NCI-H2227 (cell line): ENCODE measurements at regions not wholly inside any gene's neighbourhood (a gene's known extent, or its start where the extent isn't known, plus 50 kb on each side); places are given as distances from the start of the nearest gene placed in this dataset.

ENCODE experiments used
- DNase-seq: peaks from one replicate; lab custom pipeline; 2025; ENCODE audit not compliant: unreplicated experiment; lab: John Stamatoyannopoulos, UW

DNA sequence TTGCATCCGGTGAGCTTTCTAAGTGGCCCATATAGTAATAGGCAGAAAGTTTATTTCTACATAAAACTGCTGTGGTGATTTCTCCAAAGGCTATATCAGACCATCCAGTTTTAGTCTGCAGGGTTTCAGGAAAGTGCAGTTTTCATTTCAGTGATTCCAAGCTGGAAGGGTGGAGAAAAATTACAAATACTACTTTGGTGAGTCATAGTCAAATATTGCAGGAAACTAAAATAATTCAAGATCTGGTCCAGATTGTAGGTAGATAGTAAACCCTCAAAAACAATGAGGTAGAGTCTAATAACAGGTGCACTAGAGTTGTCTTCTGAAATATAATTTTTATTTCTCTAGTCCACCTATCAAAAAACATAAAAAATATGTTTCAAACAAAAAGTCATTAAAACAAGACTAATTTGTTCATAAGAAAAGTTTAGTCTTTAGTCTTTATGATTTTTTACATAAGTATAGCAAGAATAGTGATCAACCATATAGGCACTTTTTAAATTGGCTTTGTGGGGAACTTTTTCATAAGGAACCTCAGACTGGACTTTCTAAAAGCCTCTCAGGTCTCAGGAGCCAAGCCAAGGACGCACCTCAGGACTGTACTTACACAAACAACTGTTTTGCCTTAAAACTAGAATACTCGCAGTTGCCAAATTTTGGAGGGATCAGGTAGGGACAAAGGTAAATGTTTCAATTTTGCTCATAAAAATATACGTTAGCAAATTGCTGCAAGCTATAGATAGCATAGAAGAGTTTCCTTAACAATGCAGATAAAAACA, 101.8 kb upstream of the TLR3 start:
- no peak for DNase-seq

DNA sequence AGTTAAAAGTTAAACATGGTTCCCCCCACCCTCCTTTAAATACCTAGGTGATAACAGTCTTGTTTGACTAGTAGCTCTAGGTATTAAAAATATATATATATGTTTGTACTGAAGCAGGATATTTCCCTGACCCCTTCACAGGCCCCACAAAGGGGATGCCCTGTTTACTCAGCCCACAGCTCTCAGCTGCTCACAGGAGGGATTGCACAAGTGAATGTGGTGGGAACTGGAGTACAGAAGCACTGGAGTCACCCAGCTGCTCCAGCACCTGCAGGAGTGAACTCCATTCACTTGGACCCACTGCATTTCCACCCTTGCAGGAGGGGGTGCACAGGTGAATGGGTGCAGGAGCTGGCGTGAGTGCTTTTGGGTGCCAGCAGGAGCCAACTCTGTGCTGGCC, 99.3 kb upstream of the TLR3 start:
- no peak for DNase-seq

DNA sequence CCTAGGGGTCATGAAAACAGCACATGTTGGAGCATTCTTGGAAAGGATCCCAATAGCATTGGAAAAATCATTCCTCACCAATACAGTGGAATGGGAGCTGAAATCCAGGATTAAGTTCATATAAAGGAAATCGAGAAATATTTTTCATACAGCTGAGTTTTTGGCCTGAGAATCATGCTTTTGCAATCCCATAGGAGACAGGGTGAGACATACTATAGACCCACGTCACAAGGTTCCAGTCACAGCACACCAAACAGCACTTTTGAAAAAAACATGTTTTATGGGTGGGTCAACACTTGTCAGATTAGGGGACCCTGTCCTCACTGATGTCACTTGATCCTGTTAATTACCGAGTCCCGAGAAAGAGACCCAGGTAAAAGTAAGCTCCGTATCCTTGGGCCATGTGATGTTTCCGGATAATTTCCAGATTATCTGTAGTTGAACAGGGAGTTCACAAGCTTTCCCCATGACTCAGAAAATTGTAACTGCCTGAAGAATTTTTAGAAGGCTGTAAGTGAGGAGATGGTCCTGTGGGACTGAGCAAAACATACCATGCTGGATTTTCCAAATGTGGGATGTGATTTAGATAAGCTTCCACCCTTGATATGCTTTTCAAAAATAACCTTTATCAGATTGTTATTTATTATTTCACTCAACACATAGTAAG, 80.9 kb upstream of the TLR3 start:
- DNase-seq: no peak

DNA sequence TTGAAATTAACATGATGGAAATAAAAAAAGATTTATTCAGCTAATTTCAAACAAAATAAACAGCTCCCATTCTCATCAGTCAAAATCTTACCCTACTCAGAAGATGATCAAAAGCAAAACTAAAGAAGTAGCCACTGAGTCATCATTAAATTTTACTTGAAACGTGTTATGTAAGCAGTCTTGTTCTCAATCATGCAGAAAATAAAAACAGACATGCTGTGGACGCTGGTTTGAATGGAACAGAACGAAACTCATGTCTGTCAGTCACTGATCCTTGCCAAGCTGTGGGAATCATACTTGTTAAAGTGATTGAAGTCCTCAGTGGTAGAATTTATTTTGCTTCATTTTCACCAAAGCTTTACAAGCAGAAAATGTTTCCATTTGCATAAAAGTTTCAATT, 77.2 kb upstream of the TLR3 start:
- no peak for DNase-seq

DNA sequence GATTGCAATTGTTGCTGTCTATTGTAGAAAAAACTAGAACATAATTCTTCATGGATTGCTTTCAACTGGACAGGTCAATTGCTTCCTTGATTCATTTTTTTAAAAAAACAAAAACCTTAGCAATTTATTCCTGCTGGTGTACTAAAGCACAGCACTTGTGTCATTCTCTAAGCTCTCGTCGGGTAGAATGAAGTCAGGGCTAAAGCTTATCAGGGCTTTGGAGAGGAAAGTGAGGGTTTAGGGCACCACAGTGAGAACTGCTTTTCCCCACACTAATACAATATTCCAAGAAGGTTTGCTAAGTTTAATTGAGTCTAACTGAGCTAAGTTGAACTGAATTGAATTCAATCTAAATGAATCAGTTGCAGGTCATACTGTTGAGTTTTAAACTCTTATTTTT, 76.4 kb upstream of the TLR3 start:
- DNase-seq: no peak

DNA sequence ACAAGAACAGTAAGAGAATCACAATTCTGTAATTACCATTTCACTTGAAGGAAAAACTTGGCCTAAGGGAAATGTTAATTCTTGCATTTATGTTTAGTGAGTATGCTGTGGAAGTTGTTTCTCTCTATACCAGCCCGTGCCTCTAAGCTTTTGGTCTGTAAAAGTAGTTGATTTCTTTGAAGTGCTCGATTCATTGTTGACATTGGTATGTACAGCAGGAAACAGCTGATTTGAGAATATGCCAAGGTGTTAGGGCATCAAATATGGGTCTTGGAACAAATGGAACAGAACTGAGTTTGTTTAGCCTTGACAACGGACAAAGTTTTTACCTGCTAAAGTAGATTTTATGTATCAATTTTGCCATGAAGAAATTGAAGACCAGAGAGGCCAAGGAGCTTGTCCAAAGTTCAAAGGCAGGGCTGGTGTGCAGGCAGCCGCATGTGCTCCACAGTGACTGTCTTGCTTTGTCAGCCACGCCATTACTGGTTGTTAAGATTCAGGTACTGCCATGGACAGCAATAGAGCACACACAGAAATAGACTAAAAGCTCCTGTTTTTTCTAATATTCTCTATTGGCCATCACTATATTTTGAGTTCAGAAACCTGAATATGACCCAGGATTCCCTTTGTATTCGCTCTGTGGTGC, 75.5 kb upstream of the TLR3 start:
- DNase-seq: no peak

DNA sequence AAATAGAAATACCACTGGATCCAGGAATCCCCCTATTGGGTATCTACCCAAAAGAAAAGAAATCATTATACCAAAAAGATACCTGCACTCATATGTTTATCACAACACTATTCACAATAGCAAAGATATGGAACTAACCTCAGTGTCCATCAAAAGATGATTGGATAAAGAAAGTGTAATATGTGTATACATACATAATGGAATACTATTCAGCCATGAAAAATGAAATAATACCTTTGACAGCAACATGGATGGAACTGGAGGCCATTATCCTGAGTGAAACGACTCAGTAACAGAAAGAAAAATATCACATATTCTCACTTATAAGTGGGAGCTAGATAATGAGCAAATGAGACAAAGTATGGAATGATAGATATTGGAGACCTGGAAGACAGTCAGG, 74.2 kb upstream of the TLR3 start:
- DNase-seq: no peak

DNA sequence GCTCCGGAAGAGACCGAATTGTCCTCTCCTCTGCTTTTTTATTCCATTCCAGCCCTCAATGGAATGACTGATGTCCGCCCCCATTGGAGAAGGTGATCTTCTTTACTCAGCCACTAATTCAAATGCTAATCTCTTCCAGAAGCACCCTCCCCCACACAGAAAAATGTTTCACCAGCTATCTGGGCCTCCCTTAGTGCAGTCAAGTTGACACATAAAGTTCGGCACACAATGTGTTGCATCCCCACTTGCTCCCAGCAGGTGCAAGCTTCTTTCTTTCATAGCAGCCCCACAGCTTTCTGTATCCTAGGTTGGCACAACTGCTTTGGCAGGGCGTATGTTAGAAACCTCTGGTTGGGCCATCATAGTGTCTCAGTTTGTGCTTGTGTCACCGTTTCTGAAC, 73.3 kb upstream of the TLR3 start:
- DNase-seq: no peak

DNA sequence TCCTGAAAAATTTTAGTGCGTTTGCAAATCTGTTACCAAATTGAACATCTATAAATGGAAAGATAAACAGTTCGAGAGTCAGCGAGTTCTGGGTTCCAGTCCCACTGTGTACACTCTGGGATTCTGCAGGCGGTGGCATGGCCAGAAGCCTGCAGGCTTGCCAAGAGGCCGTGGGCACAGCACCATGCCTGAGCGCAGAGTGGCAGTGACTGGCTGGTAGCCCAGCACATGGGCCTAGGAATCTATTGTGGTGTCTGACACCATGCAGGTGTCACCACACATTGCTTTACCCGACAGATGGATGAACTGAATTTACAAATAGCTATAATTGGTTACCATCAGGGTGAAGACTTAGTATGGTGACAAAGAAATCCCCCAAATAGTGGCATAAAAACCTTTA, 71.7 kb upstream of the TLR3 start:
- DNase-seq: no peak

DNA sequence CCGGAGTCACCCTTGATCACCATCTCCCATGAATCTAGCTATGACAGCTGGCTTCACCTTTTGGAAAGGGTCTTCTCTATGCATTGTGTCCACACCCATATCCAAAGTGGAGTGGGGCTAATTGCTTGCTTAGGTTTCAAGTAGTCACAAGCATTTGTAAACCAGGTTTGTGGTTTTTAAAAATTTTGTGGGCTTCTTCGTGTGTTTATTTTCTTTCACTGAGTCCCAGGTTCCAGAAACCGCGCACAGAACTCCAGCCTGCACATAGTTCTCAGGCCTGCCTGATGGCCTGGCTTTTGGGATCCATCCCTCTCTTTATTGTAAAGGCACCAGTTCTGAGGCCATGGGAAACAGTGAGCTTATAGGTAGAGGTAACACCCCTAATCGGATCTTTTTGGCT, 70.2 kb upstream of the TLR3 start:
- DNase-seq: no peak

DNA sequence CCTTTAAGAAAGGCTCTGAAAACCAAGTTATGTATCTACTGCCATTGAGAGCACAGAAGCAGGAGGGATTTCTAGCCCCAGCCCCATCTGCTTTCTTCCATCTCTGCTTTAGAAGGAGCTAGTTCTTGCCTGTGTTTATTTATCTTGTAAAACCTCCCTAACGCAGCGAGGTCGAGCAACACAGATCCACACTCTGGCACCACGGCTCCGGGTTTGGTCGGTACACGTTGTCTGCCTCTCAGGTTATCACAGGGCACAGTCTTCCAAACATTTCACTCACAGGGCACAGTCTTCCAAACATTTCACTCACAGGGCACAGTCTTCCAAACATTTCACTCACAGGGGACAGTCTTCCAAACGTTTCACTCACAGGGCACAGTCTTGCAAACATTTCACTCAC, 69.7 kb upstream of the TLR3 start:
- no peak for DNase-seq

DNA sequence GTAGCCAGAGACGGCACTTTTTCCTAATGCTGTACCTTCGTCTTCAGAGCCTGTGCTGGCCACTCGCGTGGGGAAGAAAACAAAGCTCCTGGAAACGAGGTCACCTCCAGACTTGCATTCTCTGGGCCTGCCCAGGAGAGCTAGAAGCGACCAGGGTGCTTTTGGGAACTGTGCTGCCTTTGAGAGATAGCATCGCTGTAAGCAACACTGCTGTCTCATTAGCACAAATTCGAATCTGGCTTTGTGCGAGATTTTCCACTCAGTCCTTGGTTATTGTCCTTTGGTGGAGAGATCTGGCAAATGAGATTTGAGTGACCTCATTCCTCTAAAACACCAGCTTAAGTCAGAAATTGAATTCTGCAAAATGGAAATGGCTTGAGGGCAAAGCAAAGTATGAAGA, 66.1 kb upstream of the TLR3 start:
- no peak for DNase-seq

DNA sequence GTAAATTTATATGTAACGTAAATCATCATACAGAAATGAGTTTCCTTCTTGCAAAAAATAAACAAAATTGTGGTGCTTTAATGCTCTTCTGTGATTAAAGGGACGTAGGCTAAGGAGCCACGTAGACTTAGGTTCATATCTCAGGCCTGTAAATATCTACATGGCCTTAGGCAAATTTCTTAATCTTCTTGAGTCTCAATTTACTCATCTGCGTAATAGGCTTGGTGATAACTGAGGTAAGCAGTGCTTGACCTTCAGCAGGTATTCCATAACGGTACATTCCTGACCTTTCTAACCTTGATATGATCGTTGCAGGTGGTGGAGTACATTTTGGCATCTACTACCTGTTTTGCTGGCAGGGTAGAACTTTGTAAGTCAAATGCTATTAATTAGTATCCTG, 65.2 kb upstream of the TLR3 start:
- DNase-seq: no peak

DNA sequence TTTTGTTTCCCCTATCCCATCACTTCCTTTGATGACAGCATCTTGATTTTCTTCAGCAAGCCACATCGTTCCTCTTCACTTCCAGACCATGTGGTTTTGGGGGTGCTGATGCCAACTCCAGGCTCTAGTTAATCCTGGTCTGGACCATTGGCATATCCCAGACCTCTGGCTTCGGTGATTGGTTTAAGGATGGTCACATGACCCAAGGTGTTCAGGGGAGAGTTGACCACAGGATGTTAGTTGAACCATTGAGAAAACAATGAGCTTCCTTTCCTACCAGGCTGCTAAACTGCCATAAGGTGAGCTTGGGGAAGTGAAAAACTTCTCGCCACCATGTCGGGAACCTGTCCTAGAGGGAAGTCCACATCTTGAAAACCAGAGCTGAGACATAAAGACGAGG, 60.9 kb upstream of the TLR3 start:
- DNase-seq: no peak

DNA sequence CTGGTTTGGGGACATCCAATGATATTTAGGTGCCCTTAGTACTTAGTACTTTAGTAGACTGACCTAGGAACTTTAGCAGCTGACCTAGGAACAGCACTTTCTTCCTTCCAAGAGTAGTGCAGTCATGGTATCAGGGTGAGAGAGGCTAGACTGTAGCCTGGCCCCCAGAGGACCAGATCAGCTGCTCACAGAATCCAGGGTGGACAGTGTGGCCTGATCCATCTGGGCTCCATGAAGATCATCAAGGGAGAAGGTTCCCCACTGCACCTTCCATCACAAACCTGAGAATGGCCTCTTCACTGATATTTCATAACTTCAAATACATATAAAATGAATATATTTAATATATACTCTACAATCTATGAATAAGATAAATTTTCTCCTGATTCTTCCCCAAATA, 59.0 kb upstream of the TLR3 start:
- DNase-seq: no peak

DNA sequence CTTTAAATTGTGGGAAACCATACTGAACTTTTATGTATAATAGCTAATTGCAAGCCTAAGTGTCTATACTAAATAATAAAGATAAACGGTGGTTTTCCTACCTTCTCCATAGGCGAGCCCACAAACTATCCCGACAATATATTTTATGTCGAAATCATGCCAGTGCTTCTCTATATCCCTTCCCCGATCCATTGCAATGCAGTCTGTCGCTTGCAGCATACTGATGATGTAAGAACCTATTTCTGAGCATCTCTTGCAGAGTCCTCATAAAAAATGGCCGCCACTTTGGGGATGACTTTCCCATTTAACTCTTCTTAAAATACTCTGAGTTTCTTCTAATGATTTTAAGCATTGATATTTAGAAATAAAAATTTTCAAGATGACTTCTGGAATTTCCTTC, 58.1 kb upstream of the TLR3 start:
- DNase-seq: no peak

DNA sequence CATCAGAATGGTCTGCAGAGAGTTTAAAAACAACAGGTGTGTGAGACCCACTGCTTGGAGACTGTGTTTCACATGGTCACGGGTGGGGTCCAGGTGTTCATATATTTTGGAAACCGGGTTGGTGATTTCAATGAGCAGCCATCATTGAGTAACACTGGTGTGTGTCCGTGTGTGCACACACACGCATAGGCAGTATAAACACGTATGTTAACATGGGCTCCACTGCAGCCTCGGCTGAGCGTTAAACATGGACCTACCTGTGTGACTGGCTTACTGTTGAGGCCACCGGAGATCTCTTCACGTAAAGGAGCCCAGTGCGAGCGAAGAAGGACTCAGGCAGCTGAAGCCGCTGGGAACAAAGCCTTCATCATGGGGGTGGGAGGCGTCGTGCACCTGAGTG, 56.9 kb upstream of the TLR3 start:
- DNase-seq: no peak

DNA sequence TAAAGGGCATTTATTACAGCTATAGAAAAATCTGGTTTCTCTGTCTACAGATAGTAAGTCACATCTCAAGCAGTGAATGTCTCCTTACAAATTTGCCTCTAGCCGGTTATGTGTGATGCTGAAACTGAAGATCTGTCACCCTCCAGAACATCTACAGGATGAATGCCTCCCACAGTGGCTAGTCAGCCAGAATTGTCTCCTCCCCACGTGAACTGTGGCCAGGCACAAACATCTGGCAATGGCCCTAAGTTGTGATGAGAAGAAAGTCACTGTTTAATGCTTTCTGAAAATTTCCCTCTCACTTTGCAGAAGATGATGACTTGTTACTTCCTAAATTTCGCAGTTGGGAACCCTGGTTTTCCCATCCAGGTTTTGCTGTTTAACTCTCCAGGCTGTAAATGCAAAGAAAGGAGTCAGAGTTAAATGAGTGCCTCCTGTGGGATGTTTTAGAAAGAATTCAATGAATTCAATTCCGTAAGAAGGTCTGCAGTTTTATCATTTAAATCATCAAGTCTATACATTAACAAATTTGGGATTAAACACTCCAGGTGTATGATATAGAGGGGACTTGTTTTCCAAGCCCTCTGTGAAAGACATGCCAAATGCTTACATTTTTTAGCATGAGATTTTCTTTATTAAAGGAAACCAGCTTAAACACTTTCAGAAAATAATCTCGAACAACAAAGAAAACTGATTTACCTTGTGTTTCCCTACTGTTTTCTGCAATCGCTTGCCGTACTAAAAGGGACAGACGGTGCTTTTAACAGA, 55.4 kb upstream of the TLR3 start:
- DNase-seq: no peak

DNA sequence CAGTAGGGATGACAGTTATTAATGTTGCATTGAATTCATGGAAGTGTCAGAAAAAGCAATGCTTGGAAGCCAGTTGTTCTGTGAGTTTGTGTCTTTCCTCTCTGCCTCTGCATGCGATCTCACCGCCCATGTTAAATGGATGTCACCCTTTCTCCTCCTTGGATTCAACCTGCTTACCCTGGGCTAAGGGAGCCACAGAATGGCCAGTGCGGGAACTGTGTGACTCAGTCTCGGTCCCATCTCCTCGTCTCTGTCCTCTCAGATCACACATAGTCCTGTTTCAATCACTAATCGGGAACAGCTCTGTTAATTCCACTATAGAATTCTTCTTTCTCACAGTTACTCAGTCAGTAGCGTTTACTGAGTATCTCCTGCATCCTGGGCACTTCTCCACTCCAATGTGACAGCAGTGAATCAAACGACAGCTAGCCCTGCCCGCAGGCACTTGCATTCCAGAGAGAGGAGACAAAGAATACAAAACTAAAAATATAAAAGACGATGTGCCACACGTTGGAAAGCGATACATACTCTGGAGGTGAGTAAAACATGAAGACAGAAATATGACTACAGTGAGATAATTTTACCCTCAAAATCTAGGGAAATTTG, 53.6 kb upstream of the TLR3 start:
- DNase-seq: no peak

DNA sequence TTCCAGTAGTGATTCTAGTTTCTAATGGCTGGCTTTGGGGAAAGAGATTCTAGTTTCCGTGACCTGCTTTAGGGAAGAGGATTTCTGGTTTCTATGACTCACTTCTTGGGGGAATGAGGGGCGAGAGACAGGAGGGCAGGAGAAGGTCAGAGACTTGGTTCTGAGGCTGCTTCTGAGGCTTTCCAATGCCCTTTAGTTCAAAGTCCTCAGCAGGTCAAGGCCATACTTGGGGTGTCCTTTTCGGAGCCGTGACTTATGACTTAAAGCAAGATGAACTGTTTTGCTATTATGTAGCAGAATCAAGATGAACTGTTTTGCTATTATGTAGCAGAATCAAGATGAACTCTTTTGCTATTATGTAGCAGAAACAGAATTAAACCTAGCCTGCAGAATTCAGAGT, 52.2 kb upstream of the TLR3 start:
- DNase-seq: no peak

DNA sequence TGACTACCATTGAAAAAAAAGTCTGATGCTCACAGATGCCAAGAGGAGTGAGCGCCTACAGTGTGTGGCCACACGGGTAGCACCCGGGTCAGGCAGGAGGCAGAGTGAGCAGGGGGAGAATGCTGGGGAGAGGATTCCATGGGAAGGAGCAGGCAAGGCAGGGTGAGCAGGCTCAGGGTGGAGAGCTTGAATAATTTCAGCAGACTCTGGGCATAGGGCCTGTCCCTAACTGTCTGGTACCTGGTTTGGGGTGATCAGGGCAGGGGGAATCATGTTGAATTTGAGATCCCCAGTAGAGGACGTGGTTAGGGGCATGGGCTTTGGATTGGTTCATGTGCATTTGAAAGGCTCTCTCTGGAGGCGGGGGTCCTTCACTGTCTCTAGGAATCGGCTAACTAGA, 51.2 kb upstream of the TLR3 start:
- no peak for DNase-seq
